CD4-positive, alpha-beta T cell treated with Interleukin-17A for 4 hours (primary cell): ENCODE measurements at regions not wholly inside any gene's neighbourhood (a gene's known extent, or its start where the extent isn't known, plus 50 kb on each side); places are given as distances from the start of the nearest gene placed in this dataset.
A peak's percentile ranks its signal among the peaks of the same experiment; 100 is the strongest.
"Not testable (repeated sequence)": the region's sequence is repeated elsewhere in the genome, so short reads cannot be mapped to it uniquely, and the experiment has no call there.

Experiments
- DNase-seq: peaks from one replicate; pipeline ENCODE4 v3.0.0-alpha.2; 2020; ENCODE audit warnings: mixed read lengths

GRCh38 chr21:33121715-33122475 lies 52.0 kb downstream of the OLIG1 start:
- no peak for DNase-seq

GRCh38 chr21:33122507-33122906 lies 52.6 kb downstream of the OLIG1 start:
- DNase-seq: no peak

- DNase-seq: no peak
Measured at GRCh38 chr21:33123374-33124123, 53.6 kb downstream of the OLIG1 start.

- DNase-seq: no peak
Measured at GRCh38 chr21:33124889-33125288, 54.9 kb downstream of the OLIG1 start.

- DNase-seq: no peak
Measured at GRCh38 chr21:33125680-33126375, 55.9 kb downstream of the OLIG1 start.

- DNase-seq: no peak
Measured at GRCh38 chr21:33126569-33126968, 56.6 kb downstream of the OLIG1 start.

- DNase-seq: peak; percentile 74
Measured at GRCh38 chr21:33127154-33127867, 57.4 kb downstream of the OLIG1 start.

- no peak for DNase-seq
Measured at GRCh38 chr21:33127868-33128242, 57.9 kb downstream of the OLIG1 start.

GRCh38 chr21:33128538-33128937 lies 58.6 kb downstream of the OLIG1 start:
- DNase-seq: no peak

- DNase-seq: no peak
Measured at GRCh38 chr21:33132054-33132453, 62.1 kb downstream of the OLIG1 start.

GRCh38 chr21:33133892-33134291 lies 64.0 kb downstream of the OLIG1 start:
- no peak for DNase-seq

- DNase-seq: no peak
Measured at GRCh38 chr21:33135925-33136324, 66.0 kb downstream of the OLIG1 start.

- DNase-seq: no peak
Measured at GRCh38 chr21:33136847-33137502, 67.0 kb downstream of the OLIG1 start.

- DNase-seq: no peak
Measured at GRCh38 chr21:33139084-33139483, 69.1 kb downstream of the OLIG1 start.

GRCh38 chr21:33140288-33140687 lies 70.3 kb downstream of the OLIG1 start:
- no peak for DNase-seq

- no peak for DNase-seq
Measured at GRCh38 chr21:33146467-33146866, 76.5 kb downstream of the OLIG1 start.

- no peak for DNase-seq
Measured at GRCh38 chr21:33149181-33149580, 79.2 kb downstream of the OLIG1 start.

- not testable (repeated sequence) for DNase-seq
Measured at GRCh38 chr21:33150968-33151367, 78.8 kb upstream of the IFNAR2 start.

- DNase-seq: no peak
Measured at GRCh38 chr21:33151941-33152731, 77.6 kb upstream of the IFNAR2 start.

- no peak for DNase-seq
Measured at GRCh38 chr21:33152732-33153130, 77.0 kb upstream of the IFNAR2 start.

- no peak for DNase-seq
Measured at GRCh38 chr21:33155005-33155404, 74.7 kb upstream of the IFNAR2 start.

GRCh38 chr21:33155422-33155821 lies 74.3 kb upstream of the IFNAR2 start:
- DNase-seq: no peak
